Endothelial cell of umbilical vein (primary cell): ENCODE measurements at regions not wholly inside any gene's neighbourhood (a gene's known extent, or its start where the extent isn't known, plus 50 kb on each side); places are given as distances from the start of the nearest gene placed in this dataset.

ENCODE experiments used
- BruUV-seq: library from RNA; stranded (reverse); fragments of 400-500 nt; replicated peaks from 2 replicates; lab custom pipeline; 2021; lab: Mats Ljungman, UMichigan
- CTCF ChIA-PET: fragments of 300-600, 350-600 bp; sonication (Branson Sonifier 250); formaldehyde crosslinking; loops from one replicate; lab custom pipeline; 2021; ENCODE audit warnings: antibody characterized with exemption, inconsistent platforms; lab: Charles Lee
- POLR2A ChIA-PET: fragments of 300-600, 350-600 bp; sonication (Branson Sonifier 250); formaldehyde crosslinking; loops from one replicate; lab custom pipeline; 2021; ENCODE audit warnings: antibody characterized with exemption, inconsistent platforms; lab: Charles Lee
- DNase-seq: peaks from one replicate; pipeline ENCODE4 v3.0.0-alpha.2; 2011; ENCODE audit warnings: low read depth, low spot score
- FAIRE-seq: peaks from 2 replicates; lab custom pipeline; 2011; peaks lifted over from hg19 to GRCh38; lab: Jason Lieb, UNC
- H2AFZ ChIP-seq: 2 replicates; pipeline ENCODE4 v1.6.0; 2012; ENCODE audit warnings: low read depth, low read length, control low read depth, inconsistent platforms
- H3K27ac ChIP-seq: 2 replicates; pipeline ENCODE4 v1.5.1; 2011; ENCODE audit warnings: low read depth, mild to moderate bottlenecking, control low read depth, low read length, moderate library complexity; ENCODE audit not compliant: insufficient read depth
- H3K27me3 ChIP-seq, 2 experiments: 2 replicates each; pipeline versions ENCODE4 v1.6.0 to v1.6.1; 2011; ENCODE audit warnings: low read length in 2 of 2, mixed read lengths in 1 of 2; ENCODE audit not compliant: control insufficient read depth in 2 of 2, insufficient read depth in 2 of 2
- H3K36me3 ChIP-seq, 2 experiments: 2 replicates in 1 of 2; 3 replicates in 1 of 2; pipeline ENCODE4 v1.5.1; 2011; ENCODE audit warnings: low read length in 2 of 2, mild to moderate bottlenecking in 1 of 2, moderate library complexity in 1 of 2; ENCODE audit not compliant: control insufficient read depth in 2 of 2, insufficient read depth in 2 of 2; ENCODE audit errors: extremely low read depth in 1 of 2
- H3K4me1 ChIP-seq: 3 replicates; pipeline ENCODE4 v1.5.1; 2011; ENCODE audit warnings: mild to moderate bottlenecking, low read length; ENCODE audit not compliant: control insufficient read depth, insufficient read depth; ENCODE audit errors: extremely low read depth
- H3K4me2 ChIP-seq: 2 replicates; pipeline ENCODE4 v1.6.1; 2011; ENCODE audit warnings: low read length, control low read depth, mixed read lengths; ENCODE audit not compliant: insufficient read depth
- H3K4me3 ChIP-seq, 3 experiments: fragments of 200-600 bp in 1 of 3; sonication (generic), shearing (Covaris generic) in 1 of 3; replicated peaks in 1 of 3; 2 replicates each; pipeline ENCODE4 v1.5.1; 2011 to 2016; ENCODE audit warnings: control low read depth in 3 of 3, low read length in 3 of 3, mild to moderate bottlenecking in 2 of 3, inconsistent platforms in 1 of 3, low read depth in 1 of 3, moderate library complexity in 1 of 3; ENCODE audit not compliant: insufficient read depth in 1 of 3
- H3K79me2 ChIP-seq: 2 replicates; pipeline ENCODE4 v1.6.0; 2012; ENCODE audit warnings: low read length, inconsistent platforms; ENCODE audit not compliant: control insufficient read depth, insufficient read depth
- H3K9ac ChIP-seq: replicated peaks from 2 replicates; pipeline ENCODE3; 2011; ENCODE audit warnings: low read length, control low read depth; ENCODE audit not compliant: insufficient read depth; ENCODE audit errors: extremely low read depth
- H3K9me1 ChIP-seq: replicated peaks from 3 replicates; pipeline ENCODE4 v1.6.0; 2011; ENCODE audit warnings: mild to moderate bottlenecking, low read length; ENCODE audit not compliant: control insufficient read depth, insufficient read depth; ENCODE audit errors: extremely low read depth
- H3K9me3 ChIP-seq: replicated peaks from 2 replicates; pipeline ENCODE4 v1.5.1; 2012; ENCODE audit warnings: low read length, inconsistent platforms; ENCODE audit not compliant: control insufficient read depth, insufficient read depth
- H4K20me1 ChIP-seq: replicated peaks from 2 replicates; pipeline ENCODE3; 2011; ENCODE audit warnings: mild to moderate bottlenecking, low read length; ENCODE audit not compliant: control insufficient read depth, insufficient read depth; ENCODE audit errors: extremely low read depth
- CTCF ChIP-seq, 2 donors: IDR thresholded peaks; 1 replicate in 1 of 2; 2 replicates in 1 of 2; pipeline ENCODE4 v1.5.1; 2011; ENCODE audit warnings: low read length in 2 of 2, mild to moderate bottlenecking in 2 of 2, moderate library complexity in 2 of 2, control low read depth in 1 of 2, inconsistent platforms in 1 of 2, low read depth in 1 of 2; ENCODE audit not compliant: insufficient read depth in 1 of 2; ENCODE audit errors: extremely low read depth in 1 of 2
- EZH2 ChIP-seq: IDR thresholded peaks from 2 replicates; pipeline ENCODE4 v1.6.1; 2012; ENCODE audit warnings: borderline replicate concordance, low read depth, mild to moderate bottlenecking, moderate library complexity, low read length, inconsistent platforms; ENCODE audit not compliant: severe bottlenecking
- FOS ChIP-seq: IDR thresholded peaks from 2 replicates; pipeline ENCODE4 v1.6.1; 2011; ENCODE audit warnings: mild to moderate bottlenecking, low read length, moderate library complexity, borderline replicate concordance; ENCODE audit not compliant: insufficient read depth
- GATA2 ChIP-seq: IDR thresholded peaks from 2 replicates; pipeline ENCODE4 v1.7.0; 2011; ENCODE audit warnings: low read depth, mild to moderate bottlenecking, moderate library complexity, mixed read lengths, low read length; ENCODE audit not compliant: insufficient read length, insufficient read depth
- JUN ChIP-seq: IDR thresholded peaks from 2 replicates; pipeline ENCODE4 v1.6.1; 2011; ENCODE audit warnings: borderline replicate concordance, low read depth; ENCODE audit not compliant: insufficient read length, insufficient read depth
- MAX ChIP-seq: IDR thresholded peaks from 2 replicates; pipeline ENCODE4 v1.6.1; 2011; ENCODE audit not compliant: insufficient read depth, insufficient read length
- MYC ChIP-seq: IDR thresholded peaks from one replicate; pipeline ENCODE4 v1.6.1; 2011; ENCODE audit warnings: mild to moderate bottlenecking, low read depth, low read length
- POLR2A ChIP-seq: IDR thresholded peaks from 2 replicates; pipeline ENCODE4 v1.6.1; 2012; ENCODE audit warnings: low read depth, mild to moderate bottlenecking, control low read depth, low read length
- POLR2AphosphoS5 ChIP-seq: IDR thresholded peaks from 2 replicates; pipeline ENCODE4 v1.6.1; 2012; ENCODE audit warnings: low read depth, mild to moderate bottlenecking, control low read depth, low read length, moderate library complexity; ENCODE audit not compliant: insufficient read depth
- dilution Hi-C: fragments of 300-500 bp; cut with MboI; formaldehyde crosslinking; loops from one replicate; pipeline ENCODE4 v1.15.0; 2019; ENCODE audit warnings: low sequenced_read_pairs; ENCODE audit not compliant: extremely low pct_ligation_motif_present
- intact Hi-C: fragments of 100-400 bp; cut with micrococcal nuclease; formaldehyde crosslinking; loops from one replicate; pipeline ENCODE4 v1.10.0; 2022

- Histone ChIP-seq H2AFZ (no peak overlapping the region), H3K9ac (no peak overlapping the region), H3K4me3 (no peak overlapping the region), H3K36me3 (no peaks in the 10 kb centered on the region), H3K9me3 (no peaks in the 10 kb centered on the region), H3K9me1 (no peaks in the 10 kb centered on the region), H3K27me3 (no peaks in the 10 kb centered on the region), H3K4me2 (no peak overlapping the region), H3K27ac (no peak overlapping the region), H3K4me1 (no peaks in the 10 kb centered on the region), H3K79me2 (no peaks in the 10 kb centered on the region), H4K20me1 (no peaks in the 10 kb centered on the region)
- TF ChIP-seq CTCF (IDR thresholded peaks at IDR 0.05; ENCODE audit: extremely low read depth in 1 of 2, insufficient read depth in 1 of 2, low read depth in 1 of 2, low read length in 2 of 2) (no peak), POLR2AphosphoS5 (no peak), MAX (no peak), FOS (no peak), GATA2 (no peak), POLR2A (no peak), EZH2 (no peak), MYC (no peak), JUN (no peak)
- CTCF ChIA-PET = no interaction called here
- dilution Hi-C loops (no loop called here), intact Hi-C loops (no loop called here)
- DNase-seq (no peak), FAIRE-seq (no peak)
- no TSS peak for BruUV-seq
- POLR2A ChIA-PET = no interaction called here
Measured at GRCh38 chr3:102826636-102827035, 391.8 kb downstream of the ZPLD1 start.
